ENCODE measurements at regions not wholly inside any gene's neighbourhood (a gene's known extent, or its start where the extent isn't known, plus 50 kb on each side); places are given as distances from the start of the nearest gene placed in this dataset.
"Not testable (repeated sequence)": the region's sequence is repeated elsewhere in the genome, so short reads cannot be mapped to it uniquely, and the experiment has no call there.

- H3K4me3 ChIP-seq (ENCODE audit: low read depth, low read length), result no peak overlapping the region
- TF ChIP-seq CTCF (IDR thresholded peaks at IDR 0.05; ENCODE audit: low read depth, low read length), result no peak
Observed at GRCh38 chr14:105591052-105591451, 64.7 kb downstream of the TMEM121 start.

DNA sequence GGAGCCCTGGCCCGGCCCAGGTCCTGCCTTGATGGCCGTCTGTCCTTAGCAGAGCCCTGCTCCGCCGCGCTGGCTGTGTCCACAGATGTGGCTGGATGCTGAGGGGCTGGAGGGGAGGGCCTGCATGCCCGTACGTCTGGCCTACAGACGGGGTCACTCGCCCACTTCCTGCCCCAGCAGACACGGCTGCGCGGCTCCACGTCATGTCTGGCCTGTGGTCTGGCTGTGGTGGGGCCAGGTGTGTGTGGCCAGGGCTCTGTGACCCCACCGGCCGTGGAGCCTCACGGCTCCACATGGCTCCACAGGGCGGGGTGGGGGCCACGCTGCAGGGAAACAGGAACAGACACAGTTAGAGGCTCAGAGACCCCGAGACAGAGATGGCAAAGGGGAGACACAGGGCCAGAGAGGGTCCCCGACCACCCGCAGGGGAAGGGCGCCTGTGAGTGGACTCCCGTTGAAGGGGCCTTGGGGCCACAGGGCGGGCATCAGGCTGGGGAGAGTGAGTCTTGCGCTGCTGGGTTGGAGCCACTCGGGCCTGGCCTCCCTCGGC, 65.5 kb downstream of the TMEM121 start:
- not testable (repeated sequence) for H3K4me3 ChIP-seq (ENCODE audit: low read depth, low read length)

- not testable (repeated sequence) for H3K4me3 ChIP-seq (ENCODE audit: low read depth, low read length)
Observed at GRCh38 chr14:105592646-105593045, 66.3 kb downstream of the TMEM121 start.

- not testable (repeated sequence) for H3K4me3 ChIP-seq (ENCODE audit: low read depth, low read length)
Observed at GRCh38 chr14:105595346-105595745, 69.0 kb downstream of the TMEM121 start.

DNA sequence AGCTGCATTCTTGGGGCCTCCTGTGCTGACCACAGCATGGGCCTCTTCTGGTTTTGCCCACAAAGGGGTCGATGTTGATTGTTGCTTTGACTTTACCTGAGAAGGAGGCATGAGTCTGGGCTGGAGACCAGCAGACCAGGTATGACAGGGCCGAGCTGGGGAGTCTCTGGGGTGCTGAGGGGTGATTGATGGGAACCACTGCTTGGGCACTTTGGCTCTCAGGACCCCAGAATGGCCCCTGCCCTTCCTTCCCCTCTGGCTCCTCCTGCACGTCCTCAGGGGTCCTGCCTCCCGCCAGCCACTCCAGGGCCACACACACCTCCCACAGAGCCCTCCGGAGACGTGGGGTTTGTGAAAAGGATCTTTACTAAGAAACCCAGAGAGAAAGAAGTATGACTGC, 70.0 kb downstream of the TMEM121 start:
- not testable (repeated sequence) for H3K4me3 ChIP-seq (ENCODE audit: low read depth, low read length)

- H3K4me3 ChIP-seq (ENCODE audit: low read depth, low read length), result not testable (repeated sequence)
Observed at GRCh38 chr14:105598040-105598763, 71.8 kb downstream of the TMEM121 start.

GRCh38 chr14:105598925-105599586, 72.7 kb downstream of the TMEM121 start:
- not testable (repeated sequence) for H3K4me3 ChIP-seq (ENCODE audit: low read depth, low read length)

- not testable (repeated sequence) for H3K4me3 ChIP-seq (ENCODE audit: low read depth, low read length)
Observed at GRCh38 chr14:105600195-105600938, 74.0 kb downstream of the TMEM121 start.

DNA sequence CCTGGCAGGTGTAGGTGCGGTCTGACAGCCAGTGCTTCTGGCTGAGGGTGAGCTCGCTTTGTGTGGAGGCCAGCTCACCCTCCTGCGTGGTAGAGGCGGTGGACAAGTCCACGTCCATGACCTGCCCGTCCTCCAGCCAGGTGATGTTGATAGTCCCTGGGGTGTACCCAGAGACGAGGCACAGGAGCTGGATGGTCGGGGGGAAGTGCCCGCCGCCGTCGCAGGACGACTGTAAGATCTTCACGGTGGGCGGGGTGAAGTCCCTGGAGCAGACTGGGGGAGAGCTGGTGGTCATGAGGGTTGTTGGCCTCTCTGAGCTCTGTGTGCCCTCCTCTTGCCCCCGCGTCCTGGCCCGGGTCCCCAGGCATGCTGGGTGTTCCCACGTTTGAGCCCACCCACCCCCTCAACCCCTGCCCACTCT, 74.6 kb downstream of the TMEM121 start:
- TF ChIP-seq CTCF (IDR thresholded peaks at IDR 0.05; ENCODE audit: low read depth, low read length), result no peak
- no peak overlapping the region for H3K4me3 ChIP-seq (ENCODE audit: low read depth, low read length)

- TF ChIP-seq CTCF (IDR thresholded peaks at IDR 0.05; ENCODE audit: low read depth, low read length), result no peak
- H3K4me3 ChIP-seq (ENCODE audit: low read depth, low read length), result no peak overlapping the region
Observed at GRCh38 chr14:105601360-105602242, 75.2 kb downstream of the TMEM121 start.
